ENCODE measurements at regions not wholly inside any gene's neighbourhood (a gene's known extent, or its start where the extent isn't known, plus 50 kb on each side); places are given as distances from the start of the nearest gene placed in this dataset.
"Not testable (repeated sequence)": the region's sequence is repeated elsewhere in the genome, so short reads cannot be mapped to it uniquely, and the experiment has no call there.

DNA sequence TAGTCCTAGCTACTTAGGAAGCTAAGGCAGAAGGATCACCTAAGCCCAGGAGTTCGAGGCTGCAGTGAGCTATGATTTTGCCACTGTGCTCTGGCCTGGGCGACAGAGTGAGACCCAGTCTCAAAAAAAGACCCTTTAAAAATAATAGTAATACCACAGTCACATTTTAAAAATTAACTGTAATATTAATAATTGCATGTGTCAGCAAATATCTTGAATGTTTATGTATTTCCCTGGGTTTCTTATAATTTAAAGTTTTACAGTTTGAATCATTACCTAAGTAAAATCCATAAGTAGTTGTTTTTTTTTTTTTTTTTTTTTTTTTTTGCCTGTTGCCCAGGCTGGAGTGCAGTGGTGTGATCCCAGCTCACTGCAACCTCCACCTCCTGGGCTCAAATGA is 69.2 kb downstream of the LYZL2 start:
- Mint-ChIP-seq H3K27me3 (no peaks in the 10 kb centered on the region), H3K27ac (no peak overlapping the region), H3K4me3 (no peak overlapping the region), H3K9me3 (no peaks in the 10 kb centered on the region), H3K36me3 (no peaks in the 10 kb centered on the region), H3K4me1 (no peaks in the 10 kb centered on the region)

DNA sequence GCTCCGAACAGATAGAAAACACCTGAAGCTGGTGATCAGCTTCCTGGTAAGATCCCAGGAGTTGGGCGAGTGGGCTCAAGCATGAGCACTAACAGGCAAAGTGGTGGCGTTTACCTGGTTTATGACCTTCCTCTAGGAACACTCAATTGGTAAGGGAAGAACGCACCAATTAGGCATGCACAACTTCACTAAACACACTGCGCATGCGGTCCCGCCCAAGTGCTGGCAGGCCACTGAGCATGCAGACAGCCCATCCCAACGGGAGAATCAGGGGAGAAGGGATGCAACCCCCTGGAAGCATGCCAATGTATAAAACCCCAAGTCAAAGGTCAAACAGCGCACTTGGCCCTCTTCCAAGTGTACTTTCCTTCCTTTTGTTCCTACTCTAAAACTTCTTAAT is 70.4 kb downstream of the LYZL2 start:
- Mint-ChIP-seq H3K36me3 (no peaks in the 10 kb centered on the region), H3K4me3 (no peak overlapping the region), H3K27ac (no peak overlapping the region), H3K9me3 (no peaks in the 10 kb centered on the region), H3K4me1 (peaks cover 5% of the 10 kb centered on the region), H3K27me3 (no peaks in the 10 kb centered on the region)

DNA sequence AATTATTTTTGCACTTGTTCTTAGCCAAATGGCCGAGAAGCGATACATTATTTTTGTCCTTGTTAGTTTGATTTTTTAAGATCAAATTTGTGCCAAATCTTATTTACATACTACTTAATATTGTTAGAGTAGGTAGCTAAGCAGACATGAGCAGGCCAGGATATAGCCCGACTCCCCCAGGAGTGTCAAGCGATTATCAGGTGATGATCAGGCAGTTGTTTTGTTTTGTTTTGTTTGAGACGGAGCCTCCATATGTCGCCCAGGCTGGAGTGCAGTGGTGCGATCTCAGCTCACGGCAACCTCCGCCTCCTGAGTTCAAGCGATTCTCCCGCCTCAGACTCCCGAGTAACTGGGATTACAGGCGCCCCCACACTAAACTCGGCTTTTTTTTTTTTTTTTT is 71.1 kb downstream of the LYZL2 start:
- Mint-ChIP-seq H3K36me3 (no peaks in the 10 kb centered on the region), H3K4me3 (no peak overlapping the region), H3K4me1 (peaks cover 10% of the 10 kb centered on the region), H3K27ac (no peak overlapping the region), H3K27me3 (no peaks in the 10 kb centered on the region), H3K9me3 (no peaks in the 10 kb centered on the region)

DNA sequence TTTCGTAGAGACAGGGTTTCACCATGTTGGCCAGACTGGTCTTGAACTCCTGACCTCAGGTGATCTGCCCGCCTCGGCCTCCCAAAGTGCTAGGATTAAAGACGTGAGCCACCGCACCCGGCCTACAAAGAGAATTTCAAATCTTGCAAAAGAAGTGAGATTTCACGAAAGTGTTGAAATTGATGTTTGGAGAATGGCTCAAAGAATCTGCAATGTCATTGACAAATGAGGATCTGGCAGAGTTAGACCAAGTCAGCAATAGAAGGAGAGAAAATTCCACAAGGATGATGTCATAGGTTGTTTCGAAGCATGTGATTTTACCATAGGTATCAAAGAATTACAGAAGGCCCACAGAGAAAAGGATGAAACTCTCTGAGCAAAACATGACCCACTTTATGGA is 71.7 kb downstream of the LYZL2 start:
- Mint-ChIP-seq H3K27me3 (no peaks in the 10 kb centered on the region), H3K4me1 (peaks cover 10% of the 10 kb centered on the region), H3K4me3 (no peak overlapping the region), H3K27ac (no peak overlapping the region), H3K9me3 (no peaks in the 10 kb centered on the region), H3K36me3 (no peaks in the 10 kb centered on the region)

DNA sequence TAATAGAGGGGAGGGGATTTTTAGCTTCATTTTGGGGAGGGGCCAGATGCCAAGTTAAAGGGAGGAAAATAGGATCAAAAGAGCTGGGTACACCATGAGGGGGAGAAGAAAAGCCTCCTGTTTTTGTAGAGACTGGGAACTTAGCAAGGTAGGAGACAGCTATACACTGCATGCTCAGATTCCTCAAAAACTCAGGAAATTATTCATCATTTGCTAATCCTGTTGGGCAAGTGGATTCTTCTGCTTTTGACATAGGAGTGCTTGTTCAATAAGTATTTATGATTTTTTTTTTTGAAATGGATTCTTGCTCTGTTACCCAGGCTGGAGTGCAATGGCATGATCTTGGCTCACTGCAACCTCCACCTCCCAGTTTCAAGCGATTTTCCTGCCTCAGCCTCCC is 73.4 kb downstream of the LYZL2 start:
- Mint-ChIP-seq H3K36me3 (no peaks in the 10 kb centered on the region), H3K27me3 (no peaks in the 10 kb centered on the region), H3K4me1 (peaks cover 10% of the 10 kb centered on the region), H3K9me3 (no peaks in the 10 kb centered on the region), H3K27ac (no peak overlapping the region), H3K4me3 (no peak overlapping the region)

DNA sequence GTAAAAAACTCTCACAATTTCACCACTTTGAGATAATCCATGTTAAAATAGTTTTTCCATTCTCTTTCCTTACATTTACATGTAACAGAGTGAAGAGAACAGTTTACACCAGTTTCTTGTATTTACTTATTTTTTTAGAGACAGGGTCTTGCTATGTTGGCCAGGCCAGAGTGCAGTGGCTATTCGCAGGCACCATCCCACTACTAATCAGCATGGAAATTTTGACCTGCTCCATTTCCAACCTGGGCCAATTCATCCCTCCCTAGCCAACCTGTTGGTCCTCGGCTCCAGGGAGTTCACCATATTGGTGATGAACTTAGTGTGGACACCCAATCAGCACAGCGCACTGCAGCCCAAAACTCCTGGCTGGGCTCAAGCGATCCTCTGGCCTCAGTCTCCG is 74.1 kb downstream of the LYZL2 start:
- Mint-ChIP-seq H3K27ac (no peak overlapping the region), H3K4me1 (peaks cover 10% of the 10 kb centered on the region)

DNA sequence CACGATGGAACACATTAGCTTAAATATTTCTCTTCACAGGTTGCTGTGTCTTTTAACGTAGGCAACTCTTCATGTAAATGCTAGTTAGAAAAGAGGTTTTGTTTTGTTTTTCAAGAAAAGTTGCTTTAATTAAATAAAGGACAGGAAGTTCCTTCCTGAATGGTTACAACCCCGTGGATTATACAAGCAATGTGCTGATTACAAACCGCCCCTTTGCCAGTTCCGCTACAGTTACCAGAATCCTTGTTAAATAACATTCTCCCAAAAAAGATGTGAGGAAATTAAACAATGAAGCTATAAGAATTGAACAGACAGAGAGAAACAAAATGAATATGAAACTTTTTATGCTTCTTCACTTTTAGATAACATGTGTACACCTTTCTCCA is 75.1 kb downstream of the LYZL2 start:
- peaks cover 10% of the 10 kb centered on the region for H3K4me1 Mint-ChIP-seq
- no peaks in the 10 kb centered on the region for H3K36me3 Mint-ChIP-seq
- no peaks in the 10 kb centered on the region for H3K9me3 Mint-ChIP-seq
- H3K4me3 Mint-ChIP-seq, result no peak overlapping the region
- no peaks in the 10 kb centered on the region for H3K27me3 Mint-ChIP-seq
- no peak overlapping the region for H3K27ac Mint-ChIP-seq

More for the DNA sequence above, 74.1 kb downstream of the LYZL2 start:
- Mint-ChIP-seq H3K4me3 (no peak overlapping the region), H3K9me3 (no peaks in the 10 kb centered on the region), H3K36me3 (no peaks in the 10 kb centered on the region), H3K27me3 (no peaks in the 10 kb centered on the region)

DNA sequence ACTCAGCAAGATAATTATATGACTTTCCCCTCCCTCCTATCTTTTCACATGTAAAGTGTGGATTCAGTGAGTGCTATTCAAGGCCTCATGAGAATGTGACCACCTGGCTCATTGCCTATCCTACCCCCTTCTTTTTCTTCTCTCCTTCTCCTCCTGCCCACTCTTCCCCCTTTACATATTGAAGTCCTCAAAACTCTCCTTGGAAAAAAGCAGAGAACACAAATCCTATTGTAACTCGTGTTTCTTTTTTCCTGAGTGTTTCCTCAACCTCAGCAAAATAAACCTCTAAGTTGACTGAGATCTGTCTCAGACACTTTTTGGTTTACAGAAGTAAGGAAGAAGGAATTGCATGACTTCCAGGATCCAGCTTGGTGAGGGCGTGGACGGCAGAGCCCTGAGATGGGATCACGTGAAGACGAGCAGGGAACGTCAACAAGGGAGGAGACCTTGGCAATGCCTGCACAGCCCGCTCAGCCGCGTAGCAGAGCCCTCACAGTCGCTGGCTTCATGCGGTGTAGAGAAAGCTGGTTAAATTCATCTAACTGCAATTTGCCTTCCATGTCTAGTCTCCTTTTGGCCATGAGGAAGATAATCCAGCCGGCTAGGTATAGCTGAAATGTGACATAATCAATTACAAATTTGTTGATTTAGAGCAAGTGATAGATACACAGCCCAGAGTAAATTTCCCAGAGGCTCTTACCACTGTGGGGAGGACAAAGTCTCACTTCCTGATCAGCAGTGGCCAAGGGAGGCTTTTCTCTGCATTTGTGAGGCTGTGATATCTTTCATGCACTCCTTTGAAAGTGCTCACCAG is 75.7 kb downstream of the LYZL2 start:
- H3K27me3 Mint-ChIP-seq, result no peaks in the 10 kb centered on the region
- no peak overlapping the region for H3K27ac Mint-ChIP-seq
- H3K4me3 Mint-ChIP-seq, result no peak overlapping the region
- no peaks in the 10 kb centered on the region for H3K36me3 Mint-ChIP-seq
- no peaks in the 10 kb centered on the region for H3K9me3 Mint-ChIP-seq
- H3K4me1 Mint-ChIP-seq, result peaks cover 10% of the 10 kb centered on the region

DNA sequence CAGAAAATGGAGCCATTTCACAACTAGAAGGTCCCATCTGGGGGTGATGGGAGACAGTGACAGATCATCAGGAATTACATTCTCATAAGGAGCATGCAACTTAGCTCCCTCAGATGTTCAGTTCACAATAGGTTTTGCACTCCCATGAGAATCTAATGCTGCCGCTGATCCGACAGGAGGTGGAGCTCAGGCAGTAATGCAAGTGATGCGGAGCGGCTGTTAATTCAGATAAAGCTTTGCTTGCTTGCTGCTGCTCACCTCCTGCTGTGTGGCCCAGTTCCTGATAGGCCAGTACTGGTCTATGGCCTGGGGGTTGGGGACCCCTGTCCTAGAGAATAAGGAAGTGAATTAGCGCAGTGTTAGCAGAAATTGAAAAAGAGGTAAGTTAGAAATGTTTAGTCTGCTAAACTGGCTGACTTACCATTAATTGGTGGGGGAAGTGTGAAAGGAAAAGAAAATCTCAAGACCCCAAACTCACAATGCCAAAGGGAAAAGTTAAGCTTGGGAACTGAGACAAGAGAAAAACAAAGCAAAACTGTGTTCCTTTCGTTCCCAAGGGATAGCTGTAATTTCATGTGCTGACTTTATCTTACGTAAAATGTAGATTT is 76.4 kb downstream of the LYZL2 start:
- Mint-ChIP-seq H3K27ac (no peak overlapping the region), H3K9me3 (no peaks in the 10 kb centered on the region), H3K27me3 (no peaks in the 10 kb centered on the region), H3K4me1 (peaks cover 10% of the 10 kb centered on the region), H3K36me3 (no peaks in the 10 kb centered on the region), H3K4me3 (no peak overlapping the region)

DNA sequence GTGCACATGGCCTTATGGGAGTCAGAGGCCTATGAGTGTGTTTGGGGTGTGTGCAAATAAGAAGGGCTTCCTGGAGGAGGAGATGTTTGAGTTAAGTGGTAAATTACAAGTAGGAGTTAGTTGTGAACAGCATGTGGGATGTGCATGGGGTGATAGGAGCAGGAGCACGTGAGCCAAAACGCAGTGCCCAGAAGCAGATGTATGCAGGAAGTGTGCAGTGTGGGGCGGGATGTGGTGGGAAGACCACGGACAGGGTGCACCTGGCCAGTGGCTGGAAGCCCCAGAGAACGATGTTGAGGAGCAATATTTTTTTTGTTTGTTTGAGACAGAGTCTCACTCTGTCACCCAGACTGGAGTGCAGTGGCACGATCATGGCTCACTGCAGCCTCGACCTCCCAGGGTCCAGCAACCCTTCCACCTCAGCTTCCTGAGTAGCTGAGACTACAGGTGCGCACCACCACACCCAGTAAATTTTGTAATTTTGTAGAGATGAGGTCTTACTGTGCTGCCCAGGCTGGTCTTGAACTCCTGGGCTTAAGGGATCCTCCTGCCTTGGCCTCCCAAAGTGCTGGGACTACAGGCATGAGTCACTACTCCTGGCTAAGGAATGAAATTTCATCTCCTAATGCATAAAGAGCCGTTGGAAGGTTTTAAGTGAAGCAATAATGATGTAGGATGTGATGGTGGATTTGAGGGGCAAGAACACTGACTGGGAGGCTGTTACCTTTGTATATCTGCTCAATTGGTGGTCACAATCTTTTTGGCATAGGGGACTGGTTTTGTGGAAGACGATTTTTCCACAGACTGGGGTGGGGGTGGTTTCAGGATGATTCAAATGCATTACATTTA is 78.4 kb downstream of the LYZL2 start:
- Mint-ChIP-seq H3K4me1 (peaks cover 10% of the 10 kb centered on the region), H3K9me3 (no peaks in the 10 kb centered on the region), H3K4me3 (no peak overlapping the region), H3K27me3 (no peaks in the 10 kb centered on the region), H3K36me3 (no peaks in the 10 kb centered on the region), H3K27ac (no peak overlapping the region)

DNA sequence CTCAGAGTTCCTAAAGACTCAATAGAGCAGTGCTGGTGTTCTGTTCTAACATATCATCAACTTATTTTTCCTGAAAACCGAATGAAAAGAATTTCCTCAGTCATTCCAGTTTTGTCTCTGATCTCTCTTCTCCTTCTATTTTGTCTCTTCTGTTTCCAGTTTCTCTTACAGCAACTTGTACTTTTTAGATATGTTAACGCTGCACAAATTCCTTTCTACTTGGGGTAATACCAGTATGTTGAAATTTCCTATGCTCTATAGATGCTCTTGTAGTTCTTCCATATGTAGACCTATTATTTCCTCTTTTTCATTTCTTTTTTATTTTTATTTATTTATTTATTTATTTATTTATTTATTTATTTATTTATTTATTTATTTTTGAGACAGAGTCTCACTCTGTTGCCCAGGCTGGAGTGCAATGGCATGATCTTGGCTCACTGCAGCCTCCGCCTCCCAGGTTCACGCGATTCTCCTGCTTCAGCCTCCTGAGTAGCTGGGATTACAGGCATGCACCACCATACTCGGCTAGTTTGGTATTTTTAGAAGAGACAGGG is 80.3 kb downstream of the LYZL2 start:
- not testable (repeated sequence) for H3K4me3 Mint-ChIP-seq, H3K27ac Mint-ChIP-seq, H3K36me3 Mint-ChIP-seq, H3K4me1 Mint-ChIP-seq, H3K9me3 Mint-ChIP-seq, H3K27me3 Mint-ChIP-seq

DNA sequence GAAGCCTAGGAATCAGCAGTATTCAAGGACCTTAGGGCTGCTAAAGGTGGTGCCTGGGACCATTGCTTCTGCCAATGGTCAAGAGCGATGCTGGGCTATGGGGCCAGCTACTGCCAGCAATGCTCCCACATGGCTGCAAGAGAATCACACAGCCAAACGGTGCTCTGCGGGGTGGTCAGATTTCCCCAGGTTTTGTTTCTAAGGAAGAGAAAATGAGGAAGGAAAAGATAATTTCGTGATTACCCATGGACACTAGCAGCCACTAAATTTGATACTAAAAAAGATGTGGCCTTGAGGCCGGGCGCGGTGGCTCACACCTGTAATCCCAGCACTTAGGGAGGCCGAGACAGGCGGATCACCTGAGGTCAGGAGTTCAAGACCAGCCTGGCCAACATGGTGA is 83.0 kb downstream of the LYZL2 start:
- Mint-ChIP-seq H3K36me3 (no peaks in the 10 kb centered on the region), H3K27ac (no peak overlapping the region), H3K27me3 (no peaks in the 10 kb centered on the region), H3K4me1 (no peaks in the 10 kb centered on the region), H3K4me3 (no peak overlapping the region), H3K9me3 (no peaks in the 10 kb centered on the region)

DNA sequence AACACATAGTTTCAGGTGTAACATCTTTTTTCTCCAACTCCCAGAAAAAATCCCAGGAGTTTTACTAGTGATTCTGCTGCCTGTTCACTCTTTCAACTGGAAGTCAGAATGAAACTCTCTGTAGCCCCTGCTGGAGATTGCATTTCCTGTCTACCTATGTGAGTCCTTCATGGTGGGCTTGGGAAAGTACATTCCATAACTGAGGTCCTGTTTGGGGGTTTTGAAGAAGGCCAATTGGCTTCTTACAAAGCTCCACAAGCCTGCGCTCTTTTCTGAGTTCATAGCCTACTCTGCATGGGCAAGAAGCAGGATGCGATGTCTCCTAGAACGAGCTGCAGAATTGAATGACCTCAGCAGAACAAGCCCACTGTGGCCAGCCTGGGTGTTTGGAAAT is 86.7 kb downstream of the LYZL2 start:
- Mint-ChIP-seq H3K36me3 (peaks cover 2% of the 10 kb centered on the region), H3K4me1 (no peaks in the 10 kb centered on the region), H3K9me3 (no peaks in the 10 kb centered on the region), H3K4me3 (no peak overlapping the region), H3K27ac (no peak overlapping the region), H3K27me3 (no peaks in the 10 kb centered on the region)

DNA sequence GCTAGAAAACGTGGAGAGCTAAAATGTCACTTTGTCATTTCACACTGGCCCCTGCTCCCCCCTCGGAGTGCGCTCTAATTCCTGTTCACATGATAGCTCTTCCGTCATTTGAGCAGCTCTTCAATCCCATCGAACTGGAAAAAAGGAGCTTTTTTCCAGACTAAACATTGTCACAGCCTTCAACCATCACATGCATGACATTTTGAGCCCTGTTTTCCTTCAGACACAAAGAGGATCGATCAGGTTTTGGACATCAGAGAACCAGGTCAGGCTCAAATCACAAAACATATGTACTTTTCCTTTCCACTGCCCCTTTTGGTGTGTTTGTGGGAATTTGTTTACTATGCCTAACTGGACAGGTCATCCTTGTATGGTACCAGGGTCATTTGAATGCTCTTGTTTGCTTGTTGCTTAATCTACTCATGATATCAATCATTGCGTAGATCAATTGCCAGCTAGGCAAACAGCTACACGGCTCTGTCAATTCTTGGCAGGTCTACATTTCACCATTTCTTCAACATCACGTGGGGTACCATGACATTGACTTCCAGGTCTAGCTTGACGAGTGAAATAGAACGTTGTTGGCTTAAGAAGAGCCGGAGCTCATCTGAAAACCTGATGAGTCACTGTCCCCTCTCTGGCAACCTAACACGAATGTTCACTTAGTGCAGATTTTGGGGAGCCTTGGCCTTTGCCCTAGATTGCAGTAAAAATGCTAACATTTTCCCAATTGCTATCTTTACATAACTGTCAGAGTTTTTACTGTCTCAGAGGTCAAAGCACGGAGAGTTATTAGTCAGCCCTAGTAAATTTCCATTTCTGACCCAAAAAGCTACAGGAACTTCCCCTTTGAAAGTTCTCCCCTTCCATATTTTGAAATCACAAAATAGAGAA is 87.3 kb downstream of the LYZL2 start:
- Mint-ChIP-seq H3K36me3 (peaks cover 2% of the 10 kb centered on the region), H3K9me3 (no peaks in the 10 kb centered on the region), H3K4me3 (no peak overlapping the region), H3K27me3 (no peaks in the 10 kb centered on the region), H3K27ac (no peak overlapping the region), H3K4me1 (no peaks in the 10 kb centered on the region)

DNA sequence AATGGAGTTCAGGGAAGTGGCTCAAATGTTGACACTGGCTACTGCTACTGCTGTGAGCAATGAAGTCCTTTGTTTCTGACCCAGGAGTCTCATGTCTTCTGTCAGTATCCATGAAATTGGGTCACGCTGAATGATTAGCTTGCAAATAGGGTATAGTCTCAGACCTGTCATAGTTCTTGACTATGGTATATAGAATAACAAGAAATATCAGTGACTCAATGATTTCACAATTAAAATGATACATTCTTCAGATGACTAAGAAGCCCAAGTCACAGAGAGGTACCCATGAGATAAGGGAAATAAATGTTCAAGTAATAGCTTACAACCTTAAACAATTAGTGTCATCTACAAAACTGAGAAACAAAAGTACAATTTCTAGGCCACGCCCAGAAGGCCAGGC is 89.3 kb downstream of the LYZL2 start:
- Mint-ChIP-seq H3K36me3 (peaks cover 2% of the 10 kb centered on the region), H3K4me1 (no peaks in the 10 kb centered on the region), H3K4me3 (no peak overlapping the region), H3K27me3 (no peaks in the 10 kb centered on the region), H3K9me3 (no peaks in the 10 kb centered on the region), H3K27ac (no peak overlapping the region)

Measured in activated naive CD4-positive, alpha-beta T cell treated with anti-CD3 and anti-CD28 coated beads, Interleukin-2, amount 50 U/mL, for 24 hours (primary cell).